Activated T-cell treated with anti-CD3 and anti-CD28 coated beads, Interleukin-2, amount 50 U/mL, for 4 hours (primary cell): ENCODE measurements at regions not wholly inside any gene's neighbourhood (a gene's known extent, or its start where the extent isn't known, plus 50 kb on each side); places are given as distances from the start of the nearest gene placed in this dataset.

Source experiments
- ATAC-seq, 2 donors: fragments of 200-7000 bp; cut with Tn5 transposase; one replicate each; pipeline ENCODE4 v1.10.0; 2021
- DNase-seq: peaks from one replicate; pipeline ENCODE4 v3.0.0-alpha.2; 2020
- H3K27me3 Mint-ChIP-seq: one replicate; pipeline ENCODE4 v1.8.0; 2021; ENCODE audit warnings: low read depth, mixed read lengths
- H3K36me3 Mint-ChIP-seq: one replicate; pipeline ENCODE4 v1.8.0; 2022; ENCODE audit warnings: mixed read lengths; ENCODE audit not compliant: insufficient read depth
- H3K4me1 Mint-ChIP-seq: one replicate; pipeline ENCODE4 v1.8.0; 2021; ENCODE audit warnings: low read depth, mixed read lengths
- H3K4me3 Mint-ChIP-seq: one replicate; pipeline ENCODE4 v1.8.0; 2021; ENCODE audit warnings: mild to moderate bottlenecking, moderate library complexity, mixed read lengths
- H3K9me3 Mint-ChIP-seq: one replicate; pipeline ENCODE4 v1.8.0; 2021; ENCODE audit warnings: mixed read lengths

DNA sequence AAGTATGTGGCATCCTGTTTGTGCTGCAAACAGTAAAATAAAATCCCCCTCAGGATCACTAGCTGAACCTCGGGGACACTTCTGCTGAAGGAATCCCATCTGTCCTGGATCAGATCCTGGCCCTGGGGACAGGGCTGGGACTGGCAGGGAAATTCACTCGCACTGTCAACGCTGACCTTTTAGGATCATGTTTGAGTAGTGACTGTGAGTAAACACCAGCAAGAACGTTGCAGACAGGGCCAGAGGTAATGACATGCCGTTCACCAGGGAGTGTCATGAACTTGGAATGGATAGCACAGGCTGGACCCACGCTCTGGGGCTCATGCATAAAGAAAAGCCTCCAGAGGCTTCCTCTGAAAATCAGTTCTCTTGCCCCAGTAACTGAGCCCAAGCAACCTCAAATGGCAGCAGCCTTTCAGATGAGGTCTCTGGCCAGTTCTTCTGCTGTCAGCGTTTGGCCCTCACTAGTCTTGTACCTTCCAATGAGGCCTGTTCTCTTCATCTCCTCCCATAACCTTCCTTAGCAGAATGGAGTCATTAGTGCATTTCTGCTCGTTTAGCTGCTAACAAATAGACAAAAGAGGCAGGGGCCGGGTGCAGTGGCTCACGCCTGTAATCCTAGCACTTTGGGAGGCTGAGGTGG is 51.0 kb upstream of the BARX2 start:
- no peaks in the 10 kb centered on the region for H3K36me3 Mint-ChIP-seq
- no peak for DNase-seq
- peaks cover 1% of the 10 kb centered on the region for H3K27me3 Mint-ChIP-seq
- H3K9me3 Mint-ChIP-seq = no peaks in the 10 kb centered on the region
- no peak overlapping the region for H3K4me3 Mint-ChIP-seq
- ATAC-seq = no peak
- no peaks in the 10 kb centered on the region for H3K4me1 Mint-ChIP-seq

DNA sequence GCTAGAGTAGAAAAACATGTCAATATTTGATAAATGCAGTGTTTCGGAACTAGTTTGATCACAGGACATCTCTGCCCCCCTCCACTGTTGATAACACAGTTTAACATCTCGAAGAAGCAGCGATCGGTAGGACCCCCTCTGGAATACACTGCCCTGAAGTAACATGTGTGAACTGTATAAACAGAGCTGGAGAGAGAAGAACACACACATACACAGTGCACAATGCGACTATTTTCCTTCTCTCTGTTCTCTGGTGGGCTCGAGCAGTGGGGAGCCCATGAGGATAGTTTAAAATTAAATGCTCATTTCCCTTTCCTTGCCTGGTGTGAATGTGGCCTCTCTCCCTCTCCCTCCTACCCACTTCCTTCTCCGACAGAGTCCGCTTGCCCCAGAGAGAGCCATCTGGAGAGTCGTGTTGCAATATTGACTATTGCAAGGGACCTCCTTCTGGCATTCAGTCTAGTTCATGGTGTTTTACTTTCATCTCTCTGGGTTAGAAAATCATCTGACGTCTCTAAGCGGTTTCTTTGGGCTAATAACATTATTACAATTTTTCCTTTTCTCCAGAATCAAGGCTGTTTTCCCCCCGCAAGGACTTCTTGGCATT is 51.6 kb upstream of the BARX2 start:
- Mint-ChIP-seq H3K36me3 (no peaks in the 10 kb centered on the region), H3K4me1 (no peaks in the 10 kb centered on the region), H3K27me3 (peaks cover 1% of the 10 kb centered on the region), H3K9me3 (no peaks in the 10 kb centered on the region), H3K4me3 (no peak overlapping the region)
- no peak for DNase-seq
- no peak for ATAC-seq

DNA sequence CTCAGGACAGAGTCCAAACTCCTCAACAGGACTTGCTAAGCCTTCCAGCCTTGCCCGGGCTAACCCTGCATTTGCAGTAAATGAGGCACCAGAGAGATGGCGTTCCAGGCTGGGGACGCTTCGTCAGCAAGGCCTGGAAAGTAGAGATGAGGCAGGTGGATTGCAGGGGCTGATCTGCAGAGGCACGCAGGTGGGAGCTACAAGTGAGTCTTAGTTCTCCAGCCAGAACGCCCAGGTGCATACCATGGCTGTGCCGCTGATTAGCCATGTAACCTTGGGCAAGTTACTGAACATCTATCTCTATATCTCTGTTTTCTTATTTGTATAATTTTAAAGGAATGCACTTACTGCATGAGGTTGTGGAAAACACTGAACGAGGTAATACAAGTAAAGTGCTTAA is 52.7 kb upstream of the BARX2 start:
- DNase-seq (no peak), ATAC-seq (no peak)
- Mint-ChIP-seq H3K4me3 (no peak overlapping the region), H3K9me3 (no peaks in the 10 kb centered on the region), H3K27me3 (peaks cover 1% of the 10 kb centered on the region), H3K36me3 (no peaks in the 10 kb centered on the region), H3K4me1 (peaks cover under 1% of the 10 kb centered on the region)

DNA sequence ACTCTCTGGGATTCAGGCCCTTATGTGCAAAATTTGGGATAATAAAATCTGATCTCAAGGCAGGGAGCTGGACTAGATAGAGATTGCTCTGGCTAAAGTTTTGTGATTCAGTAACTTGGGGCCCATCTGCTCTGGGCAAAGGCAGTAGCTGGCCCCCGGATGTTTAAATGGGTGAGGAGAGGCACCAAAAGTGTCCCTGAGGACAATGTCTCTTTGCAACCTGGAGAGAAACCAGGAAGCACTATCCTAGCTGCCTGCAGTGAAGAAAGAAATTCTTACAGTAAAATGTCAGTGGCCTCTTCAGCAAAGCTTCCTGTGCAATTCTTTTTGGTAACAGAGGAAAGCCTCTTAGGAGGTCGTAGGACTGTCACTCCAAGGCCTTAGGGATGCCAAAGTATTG is 54.6 kb upstream of the BARX2 start:
- ATAC-seq (no peak), DNase-seq (no peak)
- no peaks in the 10 kb centered on the region for H3K9me3 Mint-ChIP-seq
- peaks cover 1% of the 10 kb centered on the region for H3K27me3 Mint-ChIP-seq
- H3K4me1 Mint-ChIP-seq = peaks cover 3% of the 10 kb centered on the region
- H3K4me3 Mint-ChIP-seq = no peak overlapping the region
- H3K36me3 Mint-ChIP-seq = no peaks in the 10 kb centered on the region

DNA sequence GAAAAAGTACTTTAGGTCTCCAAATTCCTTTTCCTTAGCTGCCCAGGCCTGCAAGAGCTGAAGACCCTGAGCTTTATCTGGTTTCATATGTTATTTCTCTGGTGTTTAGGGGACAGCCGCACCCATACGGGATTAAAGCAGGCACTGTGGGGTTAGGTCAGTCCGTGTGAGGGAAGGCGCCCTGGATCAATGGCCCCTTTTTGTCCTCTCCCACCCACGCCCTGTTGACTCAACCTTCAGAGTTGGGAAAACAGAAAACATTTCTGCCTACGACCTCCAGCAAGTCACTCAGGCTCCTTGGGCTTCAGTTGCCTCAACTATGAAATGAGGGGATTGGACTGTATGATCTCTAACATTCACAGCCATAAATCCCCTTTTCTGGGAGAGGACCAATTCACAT is 55.2 kb upstream of the BARX2 start:
- no peak for DNase-seq
- Mint-ChIP-seq H3K4me3 (no peak overlapping the region), H3K9me3 (no peaks in the 10 kb centered on the region), H3K4me1 (peaks cover 3% of the 10 kb centered on the region), H3K27me3 (peaks cover 1% of the 10 kb centered on the region), H3K36me3 (no peaks in the 10 kb centered on the region)
- no peak for ATAC-seq

DNA sequence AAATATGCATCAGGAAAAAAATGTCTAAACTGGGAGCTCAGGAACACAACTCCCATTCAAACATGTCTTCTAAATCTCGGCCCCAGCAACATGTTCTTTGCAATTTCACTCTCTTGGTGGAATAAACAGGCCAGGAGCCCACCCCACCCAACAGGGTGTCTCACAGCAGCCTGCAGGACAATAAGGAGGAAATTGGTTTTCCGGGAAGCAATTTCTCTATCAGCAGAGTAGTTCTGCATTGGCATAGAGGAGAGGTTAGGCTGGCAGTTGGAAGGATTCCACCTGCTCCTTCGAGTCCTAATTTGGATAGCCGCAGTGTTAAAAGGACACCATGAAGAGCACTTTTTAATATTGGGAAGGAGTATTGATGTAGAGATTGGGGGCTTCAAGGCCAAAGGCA is 55.9 kb upstream of the BARX2 start:
- Mint-ChIP-seq H3K4me1 (peaks cover 3% of the 10 kb centered on the region), H3K36me3 (no peaks in the 10 kb centered on the region), H3K9me3 (no peaks in the 10 kb centered on the region), H3K4me3 (no peak overlapping the region), H3K27me3 (peaks cover 1% of the 10 kb centered on the region)
- no peak for DNase-seq
- ATAC-seq = no peak

DNA sequence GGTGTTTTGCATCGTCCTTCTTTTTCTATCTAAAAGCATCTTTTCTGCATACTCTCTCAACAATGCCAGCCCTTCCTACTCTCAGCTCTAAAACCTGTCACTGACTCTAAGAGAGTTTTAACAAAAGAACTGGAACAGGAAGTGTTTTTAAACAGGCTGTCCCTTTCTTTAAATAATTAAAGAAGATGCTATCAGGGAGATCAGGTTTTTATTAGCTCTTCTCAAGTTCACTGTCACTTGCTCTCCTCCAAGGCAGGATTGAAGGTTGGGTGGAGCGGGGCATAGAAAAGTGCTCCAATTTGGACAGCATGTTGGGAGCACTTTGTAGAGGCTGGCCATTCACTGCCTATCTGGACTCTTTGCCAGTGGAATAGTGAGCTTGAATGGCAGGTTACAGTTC is 56.4 kb upstream of the BARX2 start:
- no peak for DNase-seq
- no peak for ATAC-seq
- H3K4me1 Mint-ChIP-seq = peaks cover 3% of the 10 kb centered on the region
- H3K36me3 Mint-ChIP-seq = no peaks in the 10 kb centered on the region
- no peak overlapping the region for H3K4me3 Mint-ChIP-seq
- H3K27me3 Mint-ChIP-seq = peaks cover 1% of the 10 kb centered on the region
- H3K9me3 Mint-ChIP-seq = no peaks in the 10 kb centered on the region

DNA sequence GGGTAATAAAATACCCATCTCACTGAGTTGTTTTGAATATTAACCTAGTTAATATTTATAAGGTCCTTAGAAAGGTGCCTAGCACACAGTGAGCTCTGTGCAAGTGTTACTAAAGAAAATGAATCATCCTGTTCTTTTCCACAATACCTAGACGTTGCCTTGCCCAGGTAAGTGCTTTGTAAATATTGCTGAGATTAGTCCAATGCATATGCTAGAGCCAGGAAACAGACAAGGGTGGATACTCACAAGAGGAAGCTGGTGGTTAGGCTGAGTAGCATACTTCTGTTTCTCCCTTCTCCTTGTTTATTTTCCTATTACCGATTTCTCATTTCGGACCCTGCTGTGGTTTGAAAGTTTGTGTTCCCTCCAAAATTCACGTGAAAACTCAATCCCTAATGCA is 58.1 kb upstream of the BARX2 start:
- Mint-ChIP-seq H3K9me3 (no peaks in the 10 kb centered on the region), H3K4me3 (no peak overlapping the region), H3K27me3 (no peaks in the 10 kb centered on the region), H3K36me3 (no peaks in the 10 kb centered on the region), H3K4me1 (peaks cover 3% of the 10 kb centered on the region)
- DNase-seq = no peak
- ATAC-seq = no peak

DNA sequence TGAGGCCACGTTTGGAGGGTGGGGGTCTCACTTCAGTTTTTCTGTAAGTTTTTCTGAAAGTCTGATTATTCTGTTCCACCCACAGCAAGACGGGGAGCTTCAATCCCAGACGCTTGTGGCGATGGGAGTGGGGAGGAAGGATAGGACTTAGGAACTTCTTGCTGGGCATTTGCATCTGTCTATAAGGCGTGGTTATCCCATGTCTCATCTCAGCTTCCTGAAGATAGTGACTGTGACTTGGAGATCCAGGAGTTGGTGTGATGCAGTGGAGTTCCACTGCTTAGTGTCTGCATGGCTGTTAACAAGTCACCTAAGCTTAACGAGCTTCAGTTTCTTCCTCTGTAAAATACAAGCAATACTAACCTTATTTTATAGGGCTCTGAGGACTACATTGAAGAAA is 58.9 kb upstream of the BARX2 start:
- no peak overlapping the region for H3K4me3 Mint-ChIP-seq
- H3K27me3 Mint-ChIP-seq = no peaks in the 10 kb centered on the region
- no peaks in the 10 kb centered on the region for H3K9me3 Mint-ChIP-seq
- no peak for DNase-seq
- H3K36me3 Mint-ChIP-seq = no peaks in the 10 kb centered on the region
- ATAC-seq = no peak
- H3K4me1 Mint-ChIP-seq = peaks cover 3% of the 10 kb centered on the region

DNA sequence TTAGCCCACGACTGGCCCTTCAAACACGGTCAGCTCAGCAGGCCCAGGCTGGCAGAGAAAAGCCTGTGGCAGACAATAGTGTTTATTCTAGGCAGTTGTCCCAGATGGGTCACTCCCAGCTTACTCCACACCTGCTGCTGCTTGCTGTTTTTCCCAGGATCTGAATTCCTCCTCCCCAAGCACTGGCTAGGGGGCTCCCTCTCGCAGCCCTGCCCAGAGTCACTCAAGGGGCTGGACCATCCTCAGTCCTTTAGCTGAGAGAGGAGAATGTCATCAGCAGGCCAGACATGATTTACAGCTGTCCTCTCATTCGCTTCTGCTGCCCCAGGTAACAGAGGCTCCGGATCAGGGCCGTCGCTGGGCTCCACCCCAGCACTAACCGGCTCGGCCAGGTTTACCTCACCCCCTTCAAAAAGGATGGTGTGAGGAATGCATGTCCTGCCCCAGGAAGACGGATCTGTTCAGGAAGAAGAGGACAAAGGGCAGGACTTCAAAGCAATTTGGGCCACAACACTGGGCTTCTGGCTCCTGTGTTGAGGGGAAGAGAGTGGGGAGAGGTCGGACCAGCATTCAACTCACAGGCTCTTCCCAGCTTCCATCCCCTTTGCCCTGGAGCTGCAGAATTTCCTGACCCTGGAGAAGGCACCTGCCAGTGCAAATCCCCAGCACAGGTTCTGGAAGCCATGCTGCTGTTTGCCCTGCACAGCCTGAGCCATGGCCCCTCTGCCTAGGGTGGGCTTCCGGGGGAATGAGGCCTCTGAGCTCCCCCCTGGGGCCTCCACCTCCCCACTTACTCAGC is 59.7 kb upstream of the BARX2 start:
- ATAC-seq (no peak), DNase-seq (no peak)
- Mint-ChIP-seq H3K4me3 (no peak overlapping the region), H3K36me3 (no peaks in the 10 kb centered on the region), H3K27me3 (no peaks in the 10 kb centered on the region), H3K4me1 (peaks cover 3% of the 10 kb centered on the region), H3K9me3 (peaks cover 2% of the 10 kb centered on the region)

DNA sequence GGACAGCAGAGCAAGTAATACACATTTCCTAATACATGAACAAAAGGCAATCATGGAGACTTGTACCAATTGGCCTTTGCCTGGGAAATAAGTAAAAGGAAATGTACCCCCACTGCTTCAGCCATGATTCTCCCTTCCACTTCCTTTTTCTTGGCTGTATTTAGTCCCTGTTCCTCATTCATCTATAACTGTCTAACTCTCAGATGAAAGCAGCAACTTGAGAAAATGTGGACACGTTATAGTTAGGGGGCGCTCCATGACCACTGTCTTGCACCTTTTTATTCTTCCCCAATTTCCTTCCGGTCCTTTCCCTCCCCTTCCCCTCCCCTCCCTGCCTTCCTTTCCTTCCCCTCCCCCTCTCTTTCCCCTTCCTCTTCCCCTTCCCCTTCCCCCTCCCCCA is 61.3 kb upstream of the BARX2 start:
- Mint-ChIP-seq H3K27me3 (no peaks in the 10 kb centered on the region), H3K4me1 (peaks cover 3% of the 10 kb centered on the region), H3K36me3 (no peaks in the 10 kb centered on the region), H3K9me3 (peaks cover 4% of the 10 kb centered on the region), H3K4me3 (no peak overlapping the region)
- no peak for ATAC-seq
- DNase-seq = no peak

DNA sequence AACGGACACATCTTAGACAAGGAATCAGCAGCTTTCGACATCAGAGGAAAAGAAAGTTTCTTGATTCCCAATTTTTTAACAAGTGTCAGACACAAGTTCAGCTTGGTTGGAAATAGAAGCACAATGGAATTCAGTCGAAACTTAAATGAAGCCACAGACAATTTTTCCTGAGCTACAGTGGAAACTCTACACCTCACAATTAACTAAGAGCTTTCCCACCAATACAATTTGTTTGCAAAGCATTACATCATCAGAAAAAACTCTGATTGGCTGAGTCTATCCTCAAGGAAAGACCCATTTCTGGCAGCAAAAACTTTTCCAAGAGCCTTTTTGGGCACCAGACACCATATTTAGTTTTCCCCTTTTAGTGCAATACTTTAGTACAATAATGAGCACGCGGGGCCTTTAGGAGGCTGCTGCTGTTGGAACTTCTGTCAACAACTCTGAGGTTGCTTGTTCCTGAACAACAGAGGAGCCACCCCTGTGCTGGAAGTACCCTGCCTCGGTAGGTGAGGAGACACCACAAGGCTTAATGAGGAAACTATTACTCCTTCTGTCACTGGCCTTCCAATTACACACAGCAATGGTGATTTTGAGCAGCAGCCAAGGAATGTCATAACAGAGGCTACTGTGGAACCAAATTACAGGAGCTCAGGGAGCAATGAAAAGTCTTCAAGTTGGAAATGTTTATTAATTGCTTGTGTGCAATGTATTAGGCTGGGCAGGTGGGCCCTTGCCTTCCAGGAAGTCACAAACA is 61.9 kb upstream of the BARX2 start:
- peaks cover 3% of the 10 kb centered on the region for H3K4me1 Mint-ChIP-seq
- no peaks in the 10 kb centered on the region for H3K27me3 Mint-ChIP-seq
- H3K9me3 Mint-ChIP-seq = peaks cover 4% of the 10 kb centered on the region
- H3K4me3 Mint-ChIP-seq = no peak overlapping the region
- ATAC-seq (no peak), DNase-seq (no peak)
- no peaks in the 10 kb centered on the region for H3K36me3 Mint-ChIP-seq

DNA sequence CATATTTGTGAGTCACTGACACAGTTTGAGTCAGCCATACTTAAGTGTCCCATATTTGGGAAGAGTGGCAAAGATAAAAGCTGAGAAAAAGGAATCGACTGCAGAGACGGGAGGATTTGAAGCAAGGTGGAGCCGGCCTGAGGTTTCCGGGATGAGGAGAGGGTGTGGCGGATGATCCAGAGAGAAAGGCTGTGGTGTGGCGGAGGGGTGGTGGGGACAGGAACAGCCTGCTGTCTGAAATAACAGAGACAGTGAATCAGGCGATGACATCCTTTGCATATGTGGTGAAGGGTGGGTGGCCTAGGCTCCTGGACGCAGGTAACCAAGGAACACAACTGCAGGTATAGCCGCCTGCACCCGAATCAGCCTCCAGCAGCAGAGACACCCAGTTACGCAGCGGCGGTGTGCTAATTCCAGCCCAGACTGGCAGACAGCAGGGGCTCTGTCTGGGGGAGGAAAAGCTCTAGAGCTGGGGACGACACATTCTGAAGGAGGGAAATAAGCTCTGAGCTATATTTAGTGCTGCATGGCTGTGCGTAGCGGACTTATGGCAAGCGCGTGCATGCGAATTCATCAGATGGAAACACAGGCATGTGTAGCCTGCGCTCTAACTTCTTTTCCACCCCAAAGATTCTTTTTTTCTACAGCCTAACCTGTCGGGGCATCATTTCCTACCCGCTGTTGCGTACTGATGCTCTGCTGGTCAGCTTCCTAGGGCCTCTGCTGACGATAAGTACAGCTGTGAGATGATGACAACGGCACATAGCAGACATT is 62.7 kb upstream of the BARX2 start:
- no peaks in the 10 kb centered on the region for H3K36me3 Mint-ChIP-seq
- H3K27me3 Mint-ChIP-seq = no peaks in the 10 kb centered on the region
- H3K4me3 Mint-ChIP-seq = no peak overlapping the region
- H3K9me3 Mint-ChIP-seq = peaks cover 4% of the 10 kb centered on the region
- ATAC-seq = no peak
- H3K4me1 Mint-ChIP-seq = peaks cover 2% of the 10 kb centered on the region
- no peak for DNase-seq
